ENCODE measurements at regions not wholly inside any gene's neighbourhood (a gene's known extent, or its start where the extent isn't known, plus 50 kb on each side); places are given as distances from the start of the nearest gene placed in this dataset.

DNA sequence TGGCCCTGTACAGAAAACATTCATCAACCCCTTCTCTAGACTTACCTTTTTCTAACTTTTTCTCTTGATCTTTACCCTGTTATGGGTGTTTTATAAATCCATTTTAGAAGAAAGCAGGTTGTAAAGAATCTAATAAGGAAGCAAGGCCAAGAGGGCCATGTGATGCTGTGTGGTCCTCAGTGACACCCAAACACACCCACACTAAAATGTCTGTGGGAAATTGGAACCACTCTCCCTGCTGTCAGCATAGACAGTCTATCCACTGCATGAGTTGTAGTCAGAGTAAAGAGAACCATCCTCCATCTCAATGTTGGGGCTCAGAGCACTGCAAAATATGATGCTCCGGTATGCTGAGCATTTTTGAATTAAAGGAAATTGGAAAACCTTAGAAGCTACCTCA lies 235.5 kb downstream of the SKIDA1 start:
- TF ChIP-seq, protein P1, sequence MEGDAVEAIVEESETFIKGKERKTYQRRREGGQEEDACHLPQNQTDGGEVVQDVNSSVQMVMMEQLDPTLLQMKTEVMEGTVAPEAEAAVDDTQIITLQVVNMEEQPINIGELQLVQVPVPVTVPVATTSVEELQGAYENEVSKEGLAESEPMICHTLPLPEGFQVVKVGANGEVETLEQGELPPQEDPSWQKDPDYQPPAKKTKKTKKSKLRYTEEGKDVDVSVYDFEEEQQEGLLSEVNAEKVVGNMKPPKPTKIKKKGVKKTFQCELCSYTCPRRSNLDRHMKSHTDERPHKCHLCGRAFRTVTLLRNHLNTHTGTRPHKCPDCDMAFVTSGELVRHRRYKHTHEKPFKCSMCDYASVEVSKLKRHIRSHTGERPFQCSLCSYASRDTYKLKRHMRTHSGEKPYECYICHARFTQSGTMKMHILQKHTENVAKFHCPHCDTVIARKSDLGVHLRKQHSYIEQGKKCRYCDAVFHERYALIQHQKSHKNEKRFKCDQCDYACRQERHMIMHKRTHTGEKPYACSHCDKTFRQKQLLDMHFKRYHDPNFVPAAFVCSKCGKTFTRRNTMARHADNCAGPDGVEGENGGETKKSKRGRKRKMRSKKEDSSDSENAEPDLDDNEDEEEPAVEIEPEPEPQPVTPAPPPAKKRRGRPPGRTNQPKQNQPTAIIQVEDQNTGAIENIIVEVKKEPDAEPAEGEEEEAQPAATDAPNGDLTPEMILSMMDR (IDR thresholded peaks at IDR 0.05) = no peak
- TF ChIP-seq POLR2A (IDR thresholded peaks at IDR 0.05) = no peak

All from Peyer's patch (tissue), 4 donors.